ENCODE measurements at regions not wholly inside any gene's neighbourhood (a gene's known extent, or its start where the extent isn't known, plus 50 kb on each side); places are given as distances from the start of the nearest gene placed in this dataset.

- DNase-seq, result no peak
Measured at GRCh38 chr5:159765760-159766517, 150.3 kb upstream of the ADRA1B start.

- DNase-seq, result no peak
Measured at GRCh38 chr5:159768243-159768642, 148.0 kb upstream of the ADRA1B start.

GRCh38 chr5:159772698-159773061 is 143.6 kb upstream of the ADRA1B start:
- no peak for DNase-seq

- DNase-seq, result peak; percentile 46
Measured at GRCh38 chr5:159773062-159773924, 143.0 kb upstream of the ADRA1B start.

GRCh38 chr5:159774476-159775031 is 141.7 kb upstream of the ADRA1B start:
- DNase-seq, result no peak

- DNase-seq, result no peak
Measured at GRCh38 chr5:159775890-159776289, 140.4 kb upstream of the ADRA1B start.

- no peak for DNase-seq
Measured at GRCh38 chr5:159777049-159777660, 139.1 kb upstream of the ADRA1B start.

- no peak for DNase-seq
Measured at GRCh38 chr5:159779481-159779880, 136.8 kb upstream of the ADRA1B start.

- DNase-seq, result no peak
Measured at GRCh38 chr5:159780246-159780645, 136.0 kb upstream of the ADRA1B start.

GRCh38 chr5:159781626-159782157 is 134.6 kb upstream of the ADRA1B start:
- DNase-seq, result no peak

- no peak for DNase-seq
Measured at GRCh38 chr5:159782197-159782994, 133.9 kb upstream of the ADRA1B start.

- no peak for DNase-seq
Measured at GRCh38 chr5:159782995-159783300, 133.3 kb upstream of the ADRA1B start.

GRCh38 chr5:159783726-159784247 is 132.5 kb upstream of the ADRA1B start:
- DNase-seq, result no peak

GRCh38 chr5:159784993-159785392 is 131.3 kb upstream of the ADRA1B start:
- DNase-seq, result no peak

- no peak for DNase-seq
Measured at GRCh38 chr5:159785656-159786055, 130.6 kb upstream of the ADRA1B start.

- no peak for DNase-seq
Measured at GRCh38 chr5:159786201-159786600, 130.1 kb upstream of the ADRA1B start.

- DNase-seq, result no peak
Measured at GRCh38 chr5:159786901-159787691, 129.2 kb upstream of the ADRA1B start.

GRCh38 chr5:159787837-159788236 is 128.4 kb upstream of the ADRA1B start:
- no peak for DNase-seq

- DNase-seq, result no peak
Measured at GRCh38 chr5:159788835-159789331, 127.4 kb upstream of the ADRA1B start.

GRCh38 chr5:159792180-159792579 is 124.1 kb upstream of the ADRA1B start:
- DNase-seq, result no peak
